ENCODE measurements at regions not wholly inside any gene's neighbourhood (a gene's known extent, or its start where the extent isn't known, plus 50 kb on each side); places are given as distances from the start of the nearest gene placed in this dataset.
A peak's percentile ranks its signal among the peaks of the same experiment; 100 is the strongest.

DNA sequence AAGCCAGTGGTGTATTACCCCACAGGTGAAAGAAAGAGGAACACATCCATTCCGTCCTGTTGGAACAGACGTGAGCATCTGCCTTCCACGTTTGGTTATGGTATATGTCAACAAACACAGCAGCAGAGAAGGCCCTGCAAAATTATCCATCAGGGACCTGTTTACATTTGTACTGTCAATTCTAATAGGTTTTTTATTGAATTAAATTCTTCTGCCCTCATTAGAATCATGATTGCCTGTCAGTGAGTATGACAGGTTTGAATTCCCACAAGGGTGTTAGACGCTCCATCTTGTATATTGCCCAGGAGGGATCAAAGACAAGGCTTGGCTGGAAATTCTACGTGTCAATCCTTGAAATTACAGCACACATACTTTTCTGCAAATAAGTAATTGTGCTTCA lies 339.9 kb upstream of the NOCT start:
- H3K27ac ChIP-seq, result no peak overlapping the region
- intact Hi-C loops (cut with DNase I), result no loop called here
- TF ChIP-seq, protein P1, sequence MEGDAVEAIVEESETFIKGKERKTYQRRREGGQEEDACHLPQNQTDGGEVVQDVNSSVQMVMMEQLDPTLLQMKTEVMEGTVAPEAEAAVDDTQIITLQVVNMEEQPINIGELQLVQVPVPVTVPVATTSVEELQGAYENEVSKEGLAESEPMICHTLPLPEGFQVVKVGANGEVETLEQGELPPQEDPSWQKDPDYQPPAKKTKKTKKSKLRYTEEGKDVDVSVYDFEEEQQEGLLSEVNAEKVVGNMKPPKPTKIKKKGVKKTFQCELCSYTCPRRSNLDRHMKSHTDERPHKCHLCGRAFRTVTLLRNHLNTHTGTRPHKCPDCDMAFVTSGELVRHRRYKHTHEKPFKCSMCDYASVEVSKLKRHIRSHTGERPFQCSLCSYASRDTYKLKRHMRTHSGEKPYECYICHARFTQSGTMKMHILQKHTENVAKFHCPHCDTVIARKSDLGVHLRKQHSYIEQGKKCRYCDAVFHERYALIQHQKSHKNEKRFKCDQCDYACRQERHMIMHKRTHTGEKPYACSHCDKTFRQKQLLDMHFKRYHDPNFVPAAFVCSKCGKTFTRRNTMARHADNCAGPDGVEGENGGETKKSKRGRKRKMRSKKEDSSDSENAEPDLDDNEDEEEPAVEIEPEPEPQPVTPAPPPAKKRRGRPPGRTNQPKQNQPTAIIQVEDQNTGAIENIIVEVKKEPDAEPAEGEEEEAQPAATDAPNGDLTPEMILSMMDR (IDR thresholded peaks at IDR 0.05), result no peak

DNA sequence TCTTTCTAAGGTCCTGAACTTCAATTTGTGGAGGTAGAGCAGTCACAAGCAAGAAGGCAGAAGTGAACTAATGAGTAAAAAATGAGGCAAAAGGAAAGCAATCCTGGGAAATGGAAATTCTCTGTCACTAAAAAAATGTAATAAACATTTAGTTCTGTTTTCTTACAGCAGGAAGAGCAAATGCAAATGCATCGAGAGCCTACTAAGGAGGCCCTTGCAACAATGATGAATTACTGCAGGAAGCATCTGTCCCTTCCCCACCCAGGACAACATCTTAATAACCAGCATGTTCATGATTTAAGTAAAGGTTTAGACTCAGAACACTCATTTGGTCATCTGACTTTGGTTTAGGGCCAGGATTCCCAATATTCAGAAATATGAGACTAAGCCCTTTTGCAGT lies 341.4 kb upstream of the NOCT start:
- no peaks in the 10 kb centered on the region for H3K9me3 ChIP-seq
- TF ChIP-seq, protein P1 (IDR thresholded peaks at IDR 0.05), result no peak
- H3K4me3 ChIP-seq, result no peak overlapping the region
- no peak overlapping the region for H3K27ac ChIP-seq
- no peaks in the 10 kb centered on the region for H3K27me3 ChIP-seq
- no peak for DNase-seq
- no peaks in the 10 kb centered on the region for H3K4me1 ChIP-seq
- H3K36me3 ChIP-seq, result no peaks in the 10 kb centered on the region
- intact Hi-C loops (cut with DNase I), result no loop called here
- no peak for ATAC-seq

More for the DNA sequence above, 339.9 kb upstream of the NOCT start:
- Histone ChIP-seq H3K4me1 (no peaks in the 10 kb centered on the region), H3K27me3 (no peaks in the 10 kb centered on the region), H3K9me3 (no peaks in the 10 kb centered on the region), H3K4me3 (no peak overlapping the region), H3K36me3 (no peaks in the 10 kb centered on the region)
- ATAC-seq (no peak), DNase-seq (no peak)

DNA sequence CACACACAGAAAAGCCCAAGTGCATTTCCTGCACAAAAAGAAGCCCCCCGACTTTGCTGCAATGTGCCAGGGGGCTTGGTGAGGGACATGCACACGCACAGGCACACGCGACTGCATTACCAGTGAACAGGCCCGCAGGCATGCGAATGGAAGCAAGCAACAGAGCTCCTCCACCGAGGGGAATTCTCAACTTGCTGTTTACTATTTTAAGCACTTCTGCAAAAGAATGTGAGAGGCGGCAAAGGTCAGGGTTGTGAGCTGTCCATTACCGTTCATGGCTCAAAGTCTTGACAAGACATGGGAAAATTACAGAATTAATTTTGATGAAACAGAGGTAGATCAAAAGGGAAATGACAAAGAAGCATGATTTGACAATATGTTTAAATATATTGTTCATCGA lies 342.5 kb upstream of the NOCT start:
- intact Hi-C loops (cut with DNase I), result no loop called here
- Histone ChIP-seq H3K27me3 (no peaks in the 10 kb centered on the region), H3K4me1 (no peaks in the 10 kb centered on the region), H3K9me3 (no peaks in the 10 kb centered on the region), H3K27ac (no peak overlapping the region), H3K4me3 (no peak overlapping the region), H3K36me3 (no peaks in the 10 kb centered on the region)
- TF ChIP-seq, protein P1 (IDR thresholded peaks at IDR 0.05), result no peak
- ATAC-seq (peak; percentile 75), DNase-seq (no peak)

DNA sequence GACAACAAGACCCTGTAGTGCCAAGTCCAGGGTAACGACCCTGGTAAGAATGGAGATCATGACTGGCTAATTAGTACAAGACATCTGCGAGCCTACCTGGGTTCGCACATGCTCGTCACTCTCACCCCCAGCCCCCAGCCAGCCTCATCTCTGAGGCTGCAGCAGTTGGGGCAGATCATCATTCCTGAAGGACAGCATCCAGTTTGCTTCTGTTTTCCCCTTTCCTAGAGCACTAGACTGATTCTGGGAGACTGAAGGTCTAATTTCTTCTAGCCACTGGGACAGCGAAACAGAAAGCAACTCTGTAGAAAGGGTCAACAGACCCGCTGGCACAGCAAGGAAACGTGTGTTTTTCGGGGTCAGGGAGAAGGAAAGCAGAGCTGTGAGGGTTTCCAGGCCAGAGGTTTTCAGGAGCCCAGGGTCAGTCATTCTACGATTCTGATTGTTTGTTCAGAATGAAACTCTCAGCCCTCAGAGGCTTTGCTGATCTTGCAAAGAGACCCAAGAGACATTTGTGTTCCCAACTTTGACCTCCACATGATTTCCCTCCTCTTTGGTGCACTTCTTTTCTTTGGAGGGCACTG lies 343.1 kb upstream of the NOCT start:
- TF ChIP-seq, protein P1 (IDR thresholded peaks at IDR 0.05), result no peak
- no peaks in the 10 kb centered on the region for H3K4me1 ChIP-seq
- H3K27ac ChIP-seq, result no peak overlapping the region
- no peak for DNase-seq
- H3K27me3 ChIP-seq, result no peaks in the 10 kb centered on the region
- no peak for ATAC-seq
- no peak overlapping the region for H3K4me3 ChIP-seq
- intact Hi-C loops (cut with DNase I), result no loop called here
- no peaks in the 10 kb centered on the region for H3K36me3 ChIP-seq
- no peaks in the 10 kb centered on the region for H3K9me3 ChIP-seq

DNA sequence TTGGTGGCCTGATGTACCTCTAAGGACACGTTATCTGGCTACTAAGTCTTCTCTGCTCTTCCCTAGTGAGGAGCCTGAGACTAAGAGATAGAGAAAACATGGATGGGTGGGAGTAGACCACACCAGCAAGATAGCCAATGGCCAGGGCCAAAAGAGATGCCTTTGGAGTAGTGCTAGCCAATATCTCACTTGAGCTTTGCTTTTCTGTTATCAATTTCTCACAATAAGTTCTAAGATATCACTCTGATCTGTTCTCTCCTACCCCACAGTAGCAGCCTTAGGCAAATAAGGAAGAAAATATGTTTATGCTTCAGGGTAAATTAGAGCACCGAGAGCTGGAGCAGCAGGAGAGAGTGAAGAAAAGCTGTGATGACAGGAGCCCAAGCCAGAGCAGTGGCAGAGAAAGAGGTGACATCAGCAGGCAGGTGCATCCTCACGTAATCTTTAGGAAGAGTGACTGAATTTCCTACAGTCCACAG lies 343.9 kb upstream of the NOCT start:
- Histone ChIP-seq H3K4me3 (no peak overlapping the region), H3K27me3 (no peaks in the 10 kb centered on the region), H3K27ac (no peak overlapping the region), H3K9me3 (no peaks in the 10 kb centered on the region), H3K36me3 (no peaks in the 10 kb centered on the region), H3K4me1 (no peaks in the 10 kb centered on the region)
- DNase-seq (no peak), ATAC-seq (no peak)
- TF ChIP-seq, protein P1 (IDR thresholded peaks at IDR 0.05), result no peak
- intact Hi-C loops (cut with DNase I), result no loop called here

All from left lung (tissue), 4 donors.